ENCODE measurements at regions not wholly inside any gene's neighbourhood (a gene's known extent, or its start where the extent isn't known, plus 50 kb on each side); places are given as distances from the start of the nearest gene placed in this dataset.

DNA sequence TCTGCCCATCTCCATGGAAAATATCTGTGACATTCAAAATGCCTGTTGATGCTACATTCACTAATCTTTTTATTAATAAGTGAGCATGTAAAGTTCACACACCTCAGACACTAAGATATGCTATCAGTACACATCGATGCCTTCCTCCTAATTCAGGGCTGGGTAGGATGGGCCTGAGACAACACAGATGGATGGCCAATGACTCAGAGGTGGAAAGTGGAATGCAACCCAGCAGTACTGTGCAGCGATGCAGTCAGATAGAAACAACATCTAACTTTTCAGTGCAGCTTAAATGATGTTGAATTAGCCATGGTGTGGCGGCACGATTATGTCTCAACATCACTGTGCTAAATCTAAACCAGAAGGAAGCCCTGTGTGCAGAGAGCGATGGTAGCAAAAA, 161.6 kb upstream of the KCNJ15 start:
- DNase-seq: peak; percentile 5
- no peaks in the 10 kb centered on the region for H3K9me3 ChIP-seq (ENCODE audit: low read depth)
- 53 to 55% methylated on average over 5 of the region's 5 CpGs for WGBS, 2 experiments (ENCODE audit: low coverage in 1 of 2, low lambda C conversion rate in 2 of 2, missing lambda C conversion rate in 2 of 2)
- no peak overlapping the region for H3K4me3 ChIP-seq
- no peaks in the 10 kb centered on the region for H3F3A ChIP-seq (ENCODE audit: insufficient read depth)
- no peak overlapping the region for H3K4me2 ChIP-seq (ENCODE audit: unreplicated experiment)
- TF ChIP-seq EZH2 (IDR thresholded peaks at IDR 0.05; ENCODE audit: insufficient read depth, poor library complexity, severe bottlenecking) (no peak), EZH2phosphoT487 (IDR thresholded peaks at IDR 0.05; ENCODE audit: insufficient read depth, low read depth) (no peak)
- no peak overlapping the region for H2AFZ ChIP-seq
- H4K20me1 ChIP-seq (ENCODE audit: insufficient read depth): no peaks in the 10 kb centered on the region
- peaks cover 22% of the 10 kb centered on the region for H3K27me3 ChIP-seq (replicated peaks; ENCODE audit: insufficient read depth)
- no peaks in the 10 kb centered on the region for H3K9me2 ChIP-seq (ENCODE audit: insufficient read depth)
- H3K9ac ChIP-seq: no peak overlapping the region
- in situ Hi-C loops (cut with MboI): no loop called here
- no peaks in the 10 kb centered on the region for H3K36me3 ChIP-seq (ENCODE audit: low read depth)
- no peaks in the 10 kb centered on the region for H3K79me2 ChIP-seq (ENCODE audit: insufficient read depth)
- H3K4me1 ChIP-seq (ENCODE audit: insufficient read depth): no peaks in the 10 kb centered on the region
- no peak overlapping the region for H3K27ac ChIP-seq

DNA sequence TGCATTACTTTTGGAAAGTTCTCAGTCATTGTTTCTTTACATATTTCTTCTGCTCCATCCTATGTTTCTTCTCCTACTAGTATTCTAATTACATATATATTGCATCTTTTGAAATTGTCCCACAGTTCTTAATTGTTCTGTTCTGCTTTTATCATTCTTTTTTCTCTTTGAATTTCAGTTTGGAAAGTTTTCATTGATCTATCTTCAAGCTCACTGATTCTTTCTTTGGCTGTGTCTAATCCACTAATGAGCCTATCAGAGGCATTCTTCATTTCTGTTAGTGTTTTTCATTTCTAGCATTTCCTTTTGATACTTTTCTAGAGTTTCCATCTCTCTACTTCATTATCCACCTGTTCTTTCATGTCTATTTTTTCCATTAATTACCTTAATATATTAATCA, 159.0 kb upstream of the KCNJ15 start:
- Histone ChIP-seq H3K4me2 (ENCODE audit: unreplicated experiment) (no peak overlapping the region), H3K27me3 (replicated peaks; ENCODE audit: insufficient read depth) (peaks cover 43% of the 10 kb centered on the region), H3K4me1 (ENCODE audit: insufficient read depth) (no peaks in the 10 kb centered on the region), H3K4me3 (no peak overlapping the region), H4K20me1 (ENCODE audit: insufficient read depth) (no peaks in the 10 kb centered on the region), H3K36me3 (ENCODE audit: low read depth) (no peaks in the 10 kb centered on the region), H3K27ac (no peak overlapping the region), H3K79me2 (ENCODE audit: insufficient read depth) (no peaks in the 10 kb centered on the region), H3K9me3 (ENCODE audit: low read depth) (no peaks in the 10 kb centered on the region), H2AFZ (no peak overlapping the region), H3F3A (ENCODE audit: insufficient read depth) (no peaks in the 10 kb centered on the region), H3K9ac (no peak overlapping the region), H3K9me2 (ENCODE audit: insufficient read depth) (no peaks in the 10 kb centered on the region)
- TF ChIP-seq EZH2 (IDR thresholded peaks at IDR 0.05; ENCODE audit: insufficient read depth, poor library complexity, severe bottlenecking): no peak
- TF ChIP-seq EZH2phosphoT487 (IDR thresholded peaks at IDR 0.05; ENCODE audit: insufficient read depth, low read depth): no peak
- DNase-seq: no peak
- in situ Hi-C loops (cut with MboI): no loop called here

DNA sequence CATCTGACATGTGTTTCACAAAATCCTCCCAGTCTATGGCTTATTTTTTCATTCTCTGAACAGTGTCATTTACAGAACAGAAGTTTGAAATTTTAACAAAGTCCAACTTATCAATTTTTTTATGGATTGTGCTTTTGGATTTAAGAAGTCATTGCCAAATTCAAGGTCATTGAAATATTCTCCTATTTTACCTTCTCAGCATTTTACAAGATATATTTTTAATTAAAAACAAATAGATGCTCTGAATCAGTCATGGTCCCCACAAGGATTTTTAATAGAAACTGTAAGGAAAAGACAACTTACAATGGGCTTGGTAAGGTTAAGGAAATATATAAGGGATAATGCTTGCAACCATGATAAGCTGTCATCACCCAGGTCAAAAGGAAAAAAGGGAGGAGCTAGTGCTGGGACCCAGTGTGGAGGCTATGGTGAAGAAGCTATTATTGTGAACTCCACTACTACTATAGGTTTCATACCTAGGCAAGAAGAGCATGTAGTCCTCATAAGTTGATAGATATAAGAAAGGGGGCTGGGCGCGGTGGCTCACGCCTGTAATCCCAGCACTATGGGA, 144.5 kb upstream of the KCNJ15 start:
- in situ Hi-C loops (cut with MboI): no loop called here
- TF ChIP-seq EZH2phosphoT487 (IDR thresholded peaks at IDR 0.05; ENCODE audit: insufficient read depth, low read depth) (no peak), EZH2 (IDR thresholded peaks at IDR 0.05; ENCODE audit: insufficient read depth, poor library complexity, severe bottlenecking) (no peak)
- no peak overlapping the region for H3K27ac ChIP-seq
- H2AFZ ChIP-seq: no peak overlapping the region
- no peak for DNase-seq
- no peak overlapping the region for H3K4me2 ChIP-seq (ENCODE audit: unreplicated experiment)
- no peaks in the 10 kb centered on the region for H3K79me2 ChIP-seq (ENCODE audit: insufficient read depth)
- peaks cover 11% of the 10 kb centered on the region; the same call in 1 of the 2 replicates for H3K27me3 ChIP-seq (replicated peaks; ENCODE audit: insufficient read depth)
- H3F3A ChIP-seq (ENCODE audit: insufficient read depth): no peaks in the 10 kb centered on the region
- H3K4me1 ChIP-seq (ENCODE audit: insufficient read depth): no peaks in the 10 kb centered on the region
- H3K36me3 ChIP-seq (ENCODE audit: low read depth): no peaks in the 10 kb centered on the region
- peaks cover 4% of the 10 kb centered on the region; the same call in 1 of the 2 replicates for H3K9me2 ChIP-seq (ENCODE audit: insufficient read depth)
- H3K9ac ChIP-seq: no peak overlapping the region
- no peaks in the 10 kb centered on the region for H4K20me1 ChIP-seq (ENCODE audit: insufficient read depth)
- no peaks in the 10 kb centered on the region for H3K9me3 ChIP-seq (ENCODE audit: low read depth)
- no peak overlapping the region for H3K4me3 ChIP-seq
- 92 to 96% methylated on average over 3 of the region's 3 CpGs for WGBS, 2 experiments (ENCODE audit: low coverage in 1 of 2, low lambda C conversion rate in 2 of 2, missing lambda C conversion rate in 2 of 2)

DNA sequence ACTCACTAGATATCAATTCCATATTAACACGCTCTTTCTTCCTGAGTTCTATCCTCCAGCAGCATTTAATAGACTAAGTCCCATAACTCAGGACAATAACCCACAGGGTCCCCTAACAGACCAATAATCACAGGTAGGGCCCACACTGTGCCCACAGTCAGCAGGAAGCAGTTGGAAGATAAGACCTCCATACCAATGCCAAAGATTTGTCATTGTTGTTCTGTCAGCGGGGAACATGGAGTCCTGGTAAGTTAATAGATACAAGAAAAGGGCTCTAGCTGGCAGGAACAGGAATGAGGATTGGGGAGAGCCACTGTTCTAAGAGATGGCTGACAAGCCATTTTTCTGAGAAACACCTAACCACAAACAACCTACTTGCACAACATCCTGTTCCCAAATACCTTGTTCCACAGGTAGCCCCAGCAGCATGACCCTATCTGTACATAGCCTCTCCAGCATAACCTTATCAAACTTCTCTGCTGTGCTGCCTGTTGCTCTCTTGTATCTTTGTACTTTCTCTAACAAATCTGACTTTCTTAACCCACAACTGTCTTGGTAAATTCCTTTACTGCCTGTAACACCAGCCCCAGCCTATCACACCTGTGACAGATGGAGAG, 142.0 kb upstream of the KCNJ15 start:
- no peaks in the 10 kb centered on the region for H3K79me2 ChIP-seq (ENCODE audit: insufficient read depth)
- H3K27me3 ChIP-seq (replicated peaks; ENCODE audit: insufficient read depth): peaks cover 11% of the 10 kb centered on the region; the same call in 1 of the 2 replicates
- DNase-seq: no peak
- in situ Hi-C loops (cut with MboI): no loop called here
- H3K4me2 ChIP-seq (ENCODE audit: unreplicated experiment): no peak overlapping the region
- H4K20me1 ChIP-seq (ENCODE audit: insufficient read depth): no peaks in the 10 kb centered on the region
- H3K36me3 ChIP-seq (ENCODE audit: low read depth): no peaks in the 10 kb centered on the region
- H3K9me2 ChIP-seq (ENCODE audit: insufficient read depth): peaks cover 4% of the 10 kb centered on the region; the same call in 1 of the 2 replicates
- H3K27ac ChIP-seq: no peak overlapping the region
- TF ChIP-seq EZH2 (IDR thresholded peaks at IDR 0.05; ENCODE audit: insufficient read depth, poor library complexity, severe bottlenecking) (no peak), EZH2phosphoT487 (IDR thresholded peaks at IDR 0.05; ENCODE audit: insufficient read depth, low read depth) (no peak)
- no peaks in the 10 kb centered on the region for H3F3A ChIP-seq (ENCODE audit: insufficient read depth)
- no peaks in the 10 kb centered on the region for H3K4me1 ChIP-seq (ENCODE audit: insufficient read depth)
- no peaks in the 10 kb centered on the region for H3K9me3 ChIP-seq (ENCODE audit: low read depth)
- no peak overlapping the region for H3K4me3 ChIP-seq
- H2AFZ ChIP-seq: no peak overlapping the region
- H3K9ac ChIP-seq: no peak overlapping the region
- WGBS, 2 experiments (ENCODE audit: low coverage in 1 of 2, low lambda C conversion rate in 2 of 2, missing lambda C conversion rate in 2 of 2): 85 to 92% methylated on average over 2 of the region's 2 CpGs
